Ovary (tissue), 3 donors: ENCODE measurements at regions not wholly inside any gene's neighbourhood (a gene's known extent, or its start where the extent isn't known, plus 50 kb on each side); places are given as distances from the start of the nearest gene placed in this dataset.

Experiments
- CTCF ChIP-seq, 3 donors: fragments of 450-650 bp in 2 of 3; fragments of 200-600 bp in 1 of 3; IDR thresholded peaks; one replicate each; pipeline versions ENCODE4 v1.5.1 to v1.8.0; 2016 to 2022; ENCODE audit warnings: antibody characterized with exemption in 3 of 3, mild to moderate bottlenecking in 1 of 3
- EP300 ChIP-seq: sonication (generic); formaldehyde crosslinking; IDR thresholded peaks from one replicate; pipeline ENCODE4 v1.6.1; 2017; ENCODE audit warnings: antibody characterized with exemption
- POLR2A ChIP-seq: fragments of 450-650 bp; IDR thresholded peaks from one replicate; pipeline ENCODE4 v1.6.1; 2017; ENCODE audit warnings: antibody characterized with exemption, mild to moderate bottlenecking, moderate library complexity
- donor health status: DM: no; HTN: no; CAD: no.

GRCh38 chr7:119802147-119802546 lies 470.8 kb upstream of the KCND2 start:
- TF ChIP-seq CTCF (IDR thresholded peaks at IDR 0.05) (no peak), POLR2A (no peak), EP300 (no peak)
